ENCODE measurements at regions not wholly inside any gene's neighbourhood (a gene's known extent, or its start where the extent isn't known, plus 50 kb on each side); places are given as distances from the start of the nearest gene placed in this dataset.

- Histone ChIP-seq H3K9ac (ENCODE audit: low read length) (no peak overlapping the region), H3K9me2 (ENCODE audit: low read depth, low read length) (no peaks in the 10 kb centered on the region), H3K4me1 (ENCODE audit: insufficient read depth, low read length, severe bottlenecking) (no peaks in the 10 kb centered on the region), H3K9me3 (ENCODE audit: low read length) (no peaks in the 10 kb centered on the region), H3K27ac (ENCODE audit: low read depth, low read length, poor library complexity, severe bottlenecking) (no peak overlapping the region), H3K79me2 (ENCODE audit: insufficient read depth, low read length) (no peaks in the 10 kb centered on the region), H2AFZ (ENCODE audit: low read length) (no peak overlapping the region), H3K27me3 (ENCODE audit: insufficient read depth, low read length) (no peaks in the 10 kb centered on the region), H4K20me1 (ENCODE audit: insufficient read depth, low read length) (no peaks in the 10 kb centered on the region), H3F3A (ENCODE audit: insufficient read depth, low read length) (no peaks in the 10 kb centered on the region), H3K36me3 (ENCODE audit: insufficient read depth, low read length) (no peaks in the 10 kb centered on the region), H3K4me2 (ENCODE audit: low read length) (no peak overlapping the region), H3K4me3 (ENCODE audit: low read depth, low read length, poor library complexity, severe bottlenecking) (no peak overlapping the region)
- no peak for TF ChIP-seq EZH2 (IDR thresholded peaks at IDR 0.05; ENCODE audit: borderline replicate concordance, low read length)
- TF ChIP-seq, protein P1, sequence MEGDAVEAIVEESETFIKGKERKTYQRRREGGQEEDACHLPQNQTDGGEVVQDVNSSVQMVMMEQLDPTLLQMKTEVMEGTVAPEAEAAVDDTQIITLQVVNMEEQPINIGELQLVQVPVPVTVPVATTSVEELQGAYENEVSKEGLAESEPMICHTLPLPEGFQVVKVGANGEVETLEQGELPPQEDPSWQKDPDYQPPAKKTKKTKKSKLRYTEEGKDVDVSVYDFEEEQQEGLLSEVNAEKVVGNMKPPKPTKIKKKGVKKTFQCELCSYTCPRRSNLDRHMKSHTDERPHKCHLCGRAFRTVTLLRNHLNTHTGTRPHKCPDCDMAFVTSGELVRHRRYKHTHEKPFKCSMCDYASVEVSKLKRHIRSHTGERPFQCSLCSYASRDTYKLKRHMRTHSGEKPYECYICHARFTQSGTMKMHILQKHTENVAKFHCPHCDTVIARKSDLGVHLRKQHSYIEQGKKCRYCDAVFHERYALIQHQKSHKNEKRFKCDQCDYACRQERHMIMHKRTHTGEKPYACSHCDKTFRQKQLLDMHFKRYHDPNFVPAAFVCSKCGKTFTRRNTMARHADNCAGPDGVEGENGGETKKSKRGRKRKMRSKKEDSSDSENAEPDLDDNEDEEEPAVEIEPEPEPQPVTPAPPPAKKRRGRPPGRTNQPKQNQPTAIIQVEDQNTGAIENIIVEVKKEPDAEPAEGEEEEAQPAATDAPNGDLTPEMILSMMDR (IDR thresholded peaks at IDR 0.05; ENCODE audit: low read length): no peak
Observed at GRCh38 chr4:34464196-34464595, 1780.1 kb downstream of the ARAP2 start.

DNA sequence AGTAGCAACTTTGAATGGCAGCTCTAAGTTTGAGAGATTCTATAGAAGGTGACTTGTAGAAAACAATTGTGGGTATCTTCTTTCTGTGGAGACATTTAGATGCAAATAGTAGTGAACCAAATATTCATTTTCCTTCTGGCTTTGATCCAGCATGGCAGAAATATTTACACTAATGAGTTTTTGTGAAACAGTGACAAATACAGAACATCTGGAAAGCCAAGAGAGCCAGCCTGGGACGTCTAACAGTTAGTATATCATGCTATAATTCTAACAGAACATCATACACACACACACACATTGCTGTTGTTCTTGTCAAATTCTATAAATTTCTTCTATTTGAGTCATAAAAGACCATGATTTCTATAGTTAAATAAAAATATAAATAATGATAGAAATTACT, 1777.9 kb downstream of the ARAP2 start:
- no peaks in the 10 kb centered on the region for H3K79me2 ChIP-seq (ENCODE audit: insufficient read depth, low read length)
- TF ChIP-seq EZH2 (IDR thresholded peaks at IDR 0.05; ENCODE audit: borderline replicate concordance, low read length): no peak
- TF ChIP-seq, protein P1 (IDR thresholded peaks at IDR 0.05; ENCODE audit: low read length): no peak
- no peak overlapping the region for H3K9ac ChIP-seq (ENCODE audit: low read length)
- no peaks in the 10 kb centered on the region for H3K9me2 ChIP-seq (ENCODE audit: low read depth, low read length)
- H3K27me3 ChIP-seq (ENCODE audit: insufficient read depth, low read length): no peaks in the 10 kb centered on the region
- H3F3A ChIP-seq (ENCODE audit: insufficient read depth, low read length): no peaks in the 10 kb centered on the region
- no peak overlapping the region for H2AFZ ChIP-seq (ENCODE audit: low read length)
- no peak overlapping the region for H3K4me3 ChIP-seq (ENCODE audit: low read depth, low read length, poor library complexity, severe bottlenecking)
- H3K4me2 ChIP-seq (ENCODE audit: low read length): no peak overlapping the region
- no peaks in the 10 kb centered on the region for H3K4me1 ChIP-seq (ENCODE audit: insufficient read depth, low read length, severe bottlenecking)
- no peaks in the 10 kb centered on the region for H3K36me3 ChIP-seq (ENCODE audit: insufficient read depth, low read length)
- H3K9me3 ChIP-seq (ENCODE audit: low read length): no peaks in the 10 kb centered on the region
- no peak overlapping the region for H3K27ac ChIP-seq (ENCODE audit: low read depth, low read length, poor library complexity, severe bottlenecking)
- no peaks in the 10 kb centered on the region for H4K20me1 ChIP-seq (ENCODE audit: insufficient read depth, low read length)

DNA sequence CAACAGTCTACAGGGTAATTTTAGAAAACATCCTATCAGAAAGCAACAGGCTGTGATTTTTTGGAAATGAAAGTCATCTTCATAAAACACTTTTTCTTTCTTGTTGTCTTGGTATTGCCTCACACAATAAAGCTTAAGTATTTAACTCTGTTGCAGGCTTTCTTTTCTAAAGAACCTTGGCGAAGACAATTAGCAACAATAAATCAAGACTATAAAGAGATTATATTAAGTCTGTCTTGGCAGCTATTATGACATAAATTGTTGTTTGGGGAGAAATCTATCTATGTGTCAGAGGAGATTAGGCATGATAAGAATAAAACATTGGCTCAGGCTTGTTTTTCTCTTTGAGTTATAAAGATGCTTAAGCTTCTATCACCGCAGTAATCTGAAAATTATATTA, 1774.8 kb downstream of the ARAP2 start:
- no peak overlapping the region for H3K27ac ChIP-seq (ENCODE audit: low read depth, low read length, poor library complexity, severe bottlenecking)
- no peaks in the 10 kb centered on the region for H3K9me3 ChIP-seq (ENCODE audit: low read length)
- H3K36me3 ChIP-seq (ENCODE audit: insufficient read depth, low read length): no peaks in the 10 kb centered on the region
- H2AFZ ChIP-seq (ENCODE audit: low read length): no peak overlapping the region
- H3K27me3 ChIP-seq (ENCODE audit: insufficient read depth, low read length): no peaks in the 10 kb centered on the region
- H3K4me3 ChIP-seq (ENCODE audit: low read depth, low read length, poor library complexity, severe bottlenecking): no peak overlapping the region
- H3K9me2 ChIP-seq (ENCODE audit: low read depth, low read length): no peaks in the 10 kb centered on the region
- H3K4me2 ChIP-seq (ENCODE audit: low read length): no peak overlapping the region
- no peak for TF ChIP-seq EZH2 (IDR thresholded peaks at IDR 0.05; ENCODE audit: borderline replicate concordance, low read length)
- TF ChIP-seq, protein P1 (IDR thresholded peaks at IDR 0.05; ENCODE audit: low read length): no peak
- H3K79me2 ChIP-seq (ENCODE audit: insufficient read depth, low read length): no peaks in the 10 kb centered on the region
- no peaks in the 10 kb centered on the region for H4K20me1 ChIP-seq (ENCODE audit: insufficient read depth, low read length)
- H3F3A ChIP-seq (ENCODE audit: insufficient read depth, low read length): no peaks in the 10 kb centered on the region
- no peaks in the 10 kb centered on the region for H3K4me1 ChIP-seq (ENCODE audit: insufficient read depth, low read length, severe bottlenecking)
- no peak overlapping the region for H3K9ac ChIP-seq (ENCODE audit: low read length)

Measured in OCI-LY1 (cell line).